Astrocyte (in vitro differentiated cells and primary cell): ENCODE measurements at regions not wholly inside any gene's neighbourhood (a gene's known extent, or its start where the extent isn't known, plus 50 kb on each side); places are given as distances from the start of the nearest gene placed in this dataset.

ENCODE experiments used
- EZH2 ChIP-seq: IDR thresholded peaks from 2 replicates; pipeline ENCODE4 v1.6.1; 2012; ENCODE audit warnings: mild to moderate bottlenecking, low read length, inconsistent platforms; ENCODE audit not compliant: insufficient read depth
- TF ChIP-seq, protein P1 (sequence below): IDR thresholded peaks from 2 replicates; pipeline ENCODE4 v1.5.1; 2011; ENCODE audit warnings: low read depth, mild to moderate bottlenecking, inconsistent platforms, low read length, moderate library complexity; ENCODE audit not compliant: insufficient read depth

DNA sequence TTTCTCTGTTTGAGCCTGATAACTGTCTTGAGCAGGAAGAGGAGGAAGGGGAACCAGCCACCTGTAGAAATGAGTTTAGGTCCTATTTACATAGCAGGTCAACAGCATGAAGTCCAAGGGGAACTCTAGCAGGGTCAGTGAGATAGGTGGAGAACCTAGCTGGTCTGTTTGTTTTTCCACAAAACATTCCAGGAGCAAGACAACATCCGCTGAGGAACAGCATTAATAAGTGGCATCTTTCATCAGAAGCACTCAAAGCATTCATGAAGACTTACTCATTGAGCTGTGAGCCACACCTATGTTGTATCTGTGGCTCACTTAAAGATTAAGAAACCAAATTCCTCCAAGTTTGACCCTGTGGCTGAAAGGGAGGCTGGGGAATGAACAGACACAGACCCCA is 115.9 kb downstream of the ACTBL2 start:
- TF ChIP-seq, protein P1, sequence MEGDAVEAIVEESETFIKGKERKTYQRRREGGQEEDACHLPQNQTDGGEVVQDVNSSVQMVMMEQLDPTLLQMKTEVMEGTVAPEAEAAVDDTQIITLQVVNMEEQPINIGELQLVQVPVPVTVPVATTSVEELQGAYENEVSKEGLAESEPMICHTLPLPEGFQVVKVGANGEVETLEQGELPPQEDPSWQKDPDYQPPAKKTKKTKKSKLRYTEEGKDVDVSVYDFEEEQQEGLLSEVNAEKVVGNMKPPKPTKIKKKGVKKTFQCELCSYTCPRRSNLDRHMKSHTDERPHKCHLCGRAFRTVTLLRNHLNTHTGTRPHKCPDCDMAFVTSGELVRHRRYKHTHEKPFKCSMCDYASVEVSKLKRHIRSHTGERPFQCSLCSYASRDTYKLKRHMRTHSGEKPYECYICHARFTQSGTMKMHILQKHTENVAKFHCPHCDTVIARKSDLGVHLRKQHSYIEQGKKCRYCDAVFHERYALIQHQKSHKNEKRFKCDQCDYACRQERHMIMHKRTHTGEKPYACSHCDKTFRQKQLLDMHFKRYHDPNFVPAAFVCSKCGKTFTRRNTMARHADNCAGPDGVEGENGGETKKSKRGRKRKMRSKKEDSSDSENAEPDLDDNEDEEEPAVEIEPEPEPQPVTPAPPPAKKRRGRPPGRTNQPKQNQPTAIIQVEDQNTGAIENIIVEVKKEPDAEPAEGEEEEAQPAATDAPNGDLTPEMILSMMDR, result no peak
- TF ChIP-seq EZH2, result no peak
